C4-2B (cell line): ENCODE measurements at regions not wholly inside any gene's neighbourhood (a gene's known extent, or its start where the extent isn't known, plus 50 kb on each side); places are given as distances from the start of the nearest gene placed in this dataset.

Experiments used
- CTCF ChIP-seq: fragments of 450-650 bp; conservative IDR thresholded peaks from 2 replicates; pipeline ENCODE4 v1.5.1; 2017; ENCODE audit warnings: mild to moderate bottlenecking
- ZFX ChIP-seq: fragments of 450-650 bp; IDR thresholded peaks from 2 replicates; pipeline ENCODE4 v1.6.1; 2017

DNA sequence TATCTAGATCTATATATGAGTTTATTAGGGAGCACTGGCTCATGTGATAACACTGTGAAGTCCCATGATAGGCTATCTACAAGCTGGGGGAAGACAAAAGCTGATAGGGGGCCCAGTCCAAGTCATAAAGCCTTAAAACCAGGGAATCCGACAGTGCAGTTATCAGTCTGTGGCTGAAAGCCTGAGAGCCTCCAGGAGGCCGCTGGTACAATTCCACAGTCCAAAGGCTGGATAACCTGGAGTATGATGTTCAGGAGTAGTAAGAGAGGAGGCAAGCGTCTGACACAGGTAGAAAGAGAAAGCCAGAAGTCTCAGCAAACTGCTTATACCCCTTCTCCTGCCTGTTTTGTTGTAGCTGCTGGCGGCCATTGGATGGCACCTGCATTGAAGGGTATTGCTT lies 177.6 kb upstream of the SPRY1 start:
- TF ChIP-seq CTCF (no peak), ZFX (no peak)
